ENCODE measurements at regions not wholly inside any gene's neighbourhood (a gene's known extent, or its start where the extent isn't known, plus 50 kb on each side); places are given as distances from the start of the nearest gene placed in this dataset.

DNA sequence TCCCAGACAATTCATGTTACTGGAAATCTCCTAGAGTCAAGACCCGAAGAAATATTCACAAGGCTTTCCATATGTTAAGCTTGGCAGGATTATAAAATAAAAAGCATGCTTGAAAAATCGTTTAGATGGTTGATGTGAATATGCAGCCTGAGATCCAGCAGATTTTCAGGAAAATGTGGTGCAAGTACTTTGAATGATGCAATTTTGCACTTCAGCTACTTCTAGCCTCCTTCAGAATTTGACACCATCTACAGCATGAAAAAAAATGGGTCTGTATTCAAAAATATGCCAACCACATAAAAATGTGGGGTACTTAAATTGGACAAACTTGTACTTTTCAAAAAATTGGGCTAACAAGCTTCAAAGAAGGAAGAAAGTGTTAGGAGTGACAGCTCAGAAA lies 340.6 kb upstream of the DCC start:
- intact Hi-C loops (cut with micrococcal nuclease; ENCODE audit: unreplicated experiment), result no loop called here
- ChIA-PET CTCF (ENCODE audit: low intra/inter-chr PET ratio, low total read pairs) (no interaction called here), POLR2A (no interaction called here)
- TF ChIP-seq ZNF569 (CRISPR knock-in tag; IDR thresholded peaks at IDR 0.05; ENCODE audit: borderline replicate concordance), result no peak
- TF ChIP-seq HNRNPK (IDR thresholded peaks at IDR 0.05; ENCODE audit: low read depth, low read length, poor library complexity, severe bottlenecking), result no peak
- no peak for TF ChIP-seq ZNF879 (CRISPR knock-in tag; IDR thresholded peaks at IDR 0.05)
- TF ChIP-seq, protein P1, sequence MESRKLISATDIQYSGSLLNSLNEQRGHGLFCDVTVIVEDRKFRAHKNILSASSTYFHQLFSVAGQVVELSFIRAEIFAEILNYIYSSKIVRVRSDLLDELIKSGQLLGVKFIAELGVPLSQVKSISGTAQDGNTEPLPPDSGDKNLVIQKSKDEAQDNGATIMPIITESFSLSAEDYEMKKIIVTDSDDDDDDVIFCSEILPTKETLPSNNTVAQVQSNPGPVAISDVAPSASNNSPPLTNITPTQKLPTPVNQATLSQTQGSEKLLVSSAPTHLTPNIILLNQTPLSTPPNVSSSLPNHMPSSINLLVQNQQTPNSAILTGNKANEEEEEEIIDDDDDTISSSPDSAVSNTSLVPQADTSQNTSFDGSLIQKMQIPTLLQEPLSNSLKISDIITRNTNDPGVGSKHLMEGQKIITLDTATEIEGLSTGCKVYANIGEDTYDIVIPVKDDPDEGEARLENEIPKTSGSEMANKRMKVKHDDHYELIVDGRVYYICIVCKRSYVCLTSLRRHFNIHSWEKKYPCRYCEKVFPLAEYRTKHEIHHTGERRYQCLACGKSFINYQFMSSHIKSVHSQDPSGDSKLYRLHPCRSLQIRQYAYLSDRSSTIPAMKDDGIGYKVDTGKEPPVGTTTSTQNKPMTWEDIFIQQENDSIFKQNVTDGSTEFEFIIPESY (CRISPR knock-in tag; IDR thresholded peaks at IDR 0.05), result no peak
- TF ChIP-seq CENPT (CRISPR knock-in tag; IDR thresholded peaks at IDR 0.05; ENCODE audit: low read depth), result no peak
- TF ChIP-seq ZNF256 (CRISPR knock-in tag; conservative IDR thresholded peaks at IDR 0.05), result no peak
- TF ChIP-seq, protein P2, sequence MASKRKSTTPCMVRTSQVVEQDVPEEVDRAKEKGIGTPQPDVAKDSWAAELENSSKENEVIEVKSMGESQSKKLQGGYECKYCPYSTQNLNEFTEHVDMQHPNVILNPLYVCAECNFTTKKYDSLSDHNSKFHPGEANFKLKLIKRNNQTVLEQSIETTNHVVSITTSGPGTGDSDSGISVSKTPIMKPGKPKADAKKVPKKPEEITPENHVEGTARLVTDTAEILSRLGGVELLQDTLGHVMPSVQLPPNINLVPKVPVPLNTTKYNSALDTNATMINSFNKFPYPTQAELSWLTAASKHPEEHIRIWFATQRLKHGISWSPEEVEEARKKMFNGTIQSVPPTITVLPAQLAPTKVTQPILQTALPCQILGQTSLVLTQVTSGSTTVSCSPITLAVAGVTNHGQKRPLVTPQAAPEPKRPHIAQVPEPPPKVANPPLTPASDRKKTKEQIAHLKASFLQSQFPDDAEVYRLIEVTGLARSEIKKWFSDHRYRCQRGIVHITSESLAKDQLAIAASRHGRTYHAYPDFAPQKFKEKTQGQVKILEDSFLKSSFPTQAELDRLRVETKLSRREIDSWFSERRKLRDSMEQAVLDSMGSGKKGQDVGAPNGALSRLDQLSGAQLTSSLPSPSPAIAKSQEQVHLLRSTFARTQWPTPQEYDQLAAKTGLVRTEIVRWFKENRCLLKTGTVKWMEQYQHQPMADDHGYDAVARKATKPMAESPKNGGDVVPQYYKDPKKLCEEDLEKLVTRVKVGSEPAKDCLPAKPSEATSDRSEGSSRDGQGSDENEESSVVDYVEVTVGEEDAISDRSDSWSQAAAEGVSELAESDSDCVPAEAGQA (IDR thresholded peaks at IDR 0.05; ENCODE audit: low read depth), result no peak
- TF ChIP-seq, protein P2 (CRISPR knock-in tag; IDR thresholded peaks at IDR 0.05; ENCODE audit: borderline replicate concordance), result no peak
- no peak for TF ChIP-seq ZNF589 (CRISPR knock-in tag; conservative IDR thresholded peaks at IDR 0.05)
- no peak for TF ChIP-seq NCOR1 (IDR thresholded peaks at IDR 0.05; ENCODE audit: borderline replicate concordance, low read length)
- TF ChIP-seq IRF2 (CRISPR knock-in tag; IDR thresholded peaks at IDR 0.05), result no peak
- no peak for TF ChIP-seq DR1 (CRISPR knock-in tag; IDR thresholded peaks at IDR 0.05)
- TF ChIP-seq, protein P3, sequence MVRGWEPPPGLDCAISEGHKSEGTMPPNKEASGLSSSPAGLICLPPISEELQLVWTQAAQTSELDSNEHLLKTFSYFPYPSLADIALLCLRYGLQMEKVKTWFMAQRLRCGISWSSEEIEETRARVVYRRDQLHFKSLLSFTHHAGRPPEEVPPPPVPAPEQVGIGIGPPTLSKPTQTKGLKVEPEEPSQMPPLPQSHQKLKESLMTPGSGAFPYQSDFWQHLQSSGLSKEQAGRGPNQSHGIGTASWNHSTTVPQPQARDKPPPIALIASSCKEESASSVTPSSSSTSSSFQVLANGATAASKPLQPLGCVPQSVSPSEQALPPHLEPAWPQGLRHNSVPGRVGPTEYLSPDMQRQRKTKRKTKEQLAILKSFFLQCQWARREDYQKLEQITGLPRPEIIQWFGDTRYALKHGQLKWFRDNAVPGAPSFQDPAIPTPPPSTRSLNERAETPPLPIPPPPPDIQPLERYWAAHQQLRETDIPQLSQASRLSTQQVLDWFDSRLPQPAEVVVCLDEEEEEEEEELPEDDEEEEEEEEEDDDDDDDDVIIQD (CRISPR knock-in tag; IDR thresholded peaks at IDR 0.05; ENCODE audit: low read depth), result no peak
- no peaks in the 10 kb centered on the region for H3K36me3 ChIP-seq (replicated peaks in 1 of 2; ENCODE audit: control insufficient read depth in 1 of 2, insufficient read depth in 2 of 2, low read length in 2 of 2)
- no peak for FAIRE-seq
- H3K27me3 ChIP-seq (ENCODE audit: control insufficient read depth in 1 of 2, insufficient read depth in 2 of 2, low read length in 2 of 2), result no peaks in the 10 kb centered on the region; a peak in 1 of 5 replicates
- no peaks in the 10 kb centered on the region for H4K20me1 ChIP-seq (ENCODE audit: insufficient read depth, low read length)
- H3K9ac ChIP-seq (ENCODE audit: insufficient read depth, low read depth, low read length), result no peak overlapping the region
- H3K79me2 ChIP-seq (ENCODE audit: insufficient read depth, low read length), result no peaks in the 10 kb centered on the region
- no peak overlapping the region for H3K4me3 ChIP-seq (replicated peaks in 1 of 3; ENCODE audit: insufficient read depth in 1 of 3, low read depth in 2 of 3, low read length in 3 of 3)
- no peak overlapping the region for H3K27ac ChIP-seq (ENCODE audit: extremely low read length, insufficient read depth, low read length)
- DNase-seq (ENCODE audit: low spot score), result no peak
- no peak overlapping the region for H2AFZ ChIP-seq (ENCODE audit: low read length)
- H3K9me3 ChIP-seq (ENCODE audit: low read length), result peaks cover 6% of the 10 kb centered on the region
- H3K4me2 ChIP-seq (ENCODE audit: low read depth, low read length), result no peak overlapping the region
- no TSS peak for BruUV-seq (replicated peaks)
- no peak for ATAC-seq
- WGBS (ENCODE audit: low lambda C conversion rate), result 0% methylated on average over 2 of the region's 2 CpGs
- H3K4me1 ChIP-seq (ENCODE audit: insufficient read depth, low read length), result no peaks in the 10 kb centered on the region
- in situ Hi-C loops (cut with HindIII; ENCODE audit: extremely low pct_ligation_motif_present, low pct_unique_long_range_greater_than_20kb), result no loop called here

Measured in HepG2 (cell line).